ENCODE measurements at regions not wholly inside any gene's neighbourhood (a gene's known extent, or its start where the extent isn't known, plus 50 kb on each side); places are given as distances from the start of the nearest gene placed in this dataset.

GRCh38 chr2:20110383-20110782 lies 59.0 kb upstream of the LAPTM4A start:
- TF ChIP-seq, protein P1, sequence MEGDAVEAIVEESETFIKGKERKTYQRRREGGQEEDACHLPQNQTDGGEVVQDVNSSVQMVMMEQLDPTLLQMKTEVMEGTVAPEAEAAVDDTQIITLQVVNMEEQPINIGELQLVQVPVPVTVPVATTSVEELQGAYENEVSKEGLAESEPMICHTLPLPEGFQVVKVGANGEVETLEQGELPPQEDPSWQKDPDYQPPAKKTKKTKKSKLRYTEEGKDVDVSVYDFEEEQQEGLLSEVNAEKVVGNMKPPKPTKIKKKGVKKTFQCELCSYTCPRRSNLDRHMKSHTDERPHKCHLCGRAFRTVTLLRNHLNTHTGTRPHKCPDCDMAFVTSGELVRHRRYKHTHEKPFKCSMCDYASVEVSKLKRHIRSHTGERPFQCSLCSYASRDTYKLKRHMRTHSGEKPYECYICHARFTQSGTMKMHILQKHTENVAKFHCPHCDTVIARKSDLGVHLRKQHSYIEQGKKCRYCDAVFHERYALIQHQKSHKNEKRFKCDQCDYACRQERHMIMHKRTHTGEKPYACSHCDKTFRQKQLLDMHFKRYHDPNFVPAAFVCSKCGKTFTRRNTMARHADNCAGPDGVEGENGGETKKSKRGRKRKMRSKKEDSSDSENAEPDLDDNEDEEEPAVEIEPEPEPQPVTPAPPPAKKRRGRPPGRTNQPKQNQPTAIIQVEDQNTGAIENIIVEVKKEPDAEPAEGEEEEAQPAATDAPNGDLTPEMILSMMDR (IDR thresholded peaks at IDR 0.05; ENCODE audit: borderline replicate concordance, extremely low read depth, low read length, poor library complexity, severe bottlenecking): no peak
- TF ChIP-seq EZH2 (IDR thresholded peaks at IDR 0.05; ENCODE audit: borderline replicate concordance, low read depth, low read length, severe bottlenecking): no peak
